Stomach smooth muscle (tissue), 2 donors: ENCODE measurements at regions not wholly inside any gene's neighbourhood (a gene's known extent, or its start where the extent isn't known, plus 50 kb on each side); places are given as distances from the start of the nearest gene placed in this dataset.
A peak's percentile ranks its signal among the peaks of the same experiment; 100 is the strongest.
"Not testable (repeated sequence)": the region's sequence is repeated elsewhere in the genome, so short reads cannot be mapped to it uniquely, and the experiment has no call there.

Source experiments
- H3K27ac ChIP-seq: one replicate; pipeline ENCODE4 v1.7.0; 2013; ENCODE audit warnings: mild to moderate bottlenecking, low read length, inconsistent platforms
- H3K27me3 ChIP-seq, 2 donors: one replicate each; pipeline ENCODE4 v1.7.0; 2013; ENCODE audit warnings: low read length in 2 of 2; ENCODE audit not compliant: insufficient read depth in 2 of 2, control insufficient read depth in 1 of 2
- H3K36me3 ChIP-seq, 2 donors: one replicate each; pipeline ENCODE4 v1.7.0; 2013; ENCODE audit warnings: low read length in 2 of 2; ENCODE audit not compliant: control insufficient read depth in 2 of 2, insufficient read depth in 2 of 2
- H3K4me1 ChIP-seq: one replicate; pipeline ENCODE4 v1.7.0; 2013; ENCODE audit warnings: low read length; ENCODE audit not compliant: control insufficient read depth, insufficient read depth
- H3K4me3 ChIP-seq, 2 donors: one replicate each; pipeline ENCODE4 v1.7.0; 2013; ENCODE audit warnings: low read length in 2 of 2
- H3K9ac ChIP-seq, 2 donors: one replicate each; pipeline ENCODE4 v1.7.0; 2013; ENCODE audit warnings: low read length in 2 of 2, mild to moderate bottlenecking in 1 of 2
- H3K9me3 ChIP-seq, 2 donors: one replicate each; pipeline ENCODE4 v1.7.0; 2013; ENCODE audit warnings: low read length in 2 of 2; ENCODE audit not compliant: control insufficient read depth in 2 of 2
- donor health status: healthy.
- donor health status: Pancreatic carcinoma.

DNA sequence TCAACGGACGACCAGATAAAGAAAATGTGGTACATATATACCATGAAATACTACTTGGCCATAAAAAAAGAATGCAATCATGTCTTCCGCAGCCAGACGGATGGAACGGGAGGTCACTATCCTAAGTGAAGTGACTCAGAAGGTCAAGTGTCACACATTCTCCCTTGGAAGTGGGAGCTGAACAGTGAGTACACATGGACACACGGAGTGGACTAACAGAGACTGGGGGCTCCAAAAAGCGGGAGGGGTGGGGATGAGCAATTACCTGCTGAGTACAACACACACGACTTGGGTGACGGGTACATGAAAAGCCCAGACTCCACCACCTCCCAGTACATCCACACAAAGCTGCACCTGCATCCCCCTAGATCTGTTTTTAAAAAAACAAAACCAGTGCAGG, 62.5 kb upstream of the TNK2 start:
- H3K4me3 ChIP-seq, H3K9ac ChIP-seq, H3K27ac ChIP-seq, H3K4me1 ChIP-seq, H3K27me3 ChIP-seq, H3K9me3 ChIP-seq: not testable (repeated sequence)
- peaks cover 16 to 32% of the 10 kb centered on the region in 2 donors for H3K36me3 ChIP-seq

DNA sequence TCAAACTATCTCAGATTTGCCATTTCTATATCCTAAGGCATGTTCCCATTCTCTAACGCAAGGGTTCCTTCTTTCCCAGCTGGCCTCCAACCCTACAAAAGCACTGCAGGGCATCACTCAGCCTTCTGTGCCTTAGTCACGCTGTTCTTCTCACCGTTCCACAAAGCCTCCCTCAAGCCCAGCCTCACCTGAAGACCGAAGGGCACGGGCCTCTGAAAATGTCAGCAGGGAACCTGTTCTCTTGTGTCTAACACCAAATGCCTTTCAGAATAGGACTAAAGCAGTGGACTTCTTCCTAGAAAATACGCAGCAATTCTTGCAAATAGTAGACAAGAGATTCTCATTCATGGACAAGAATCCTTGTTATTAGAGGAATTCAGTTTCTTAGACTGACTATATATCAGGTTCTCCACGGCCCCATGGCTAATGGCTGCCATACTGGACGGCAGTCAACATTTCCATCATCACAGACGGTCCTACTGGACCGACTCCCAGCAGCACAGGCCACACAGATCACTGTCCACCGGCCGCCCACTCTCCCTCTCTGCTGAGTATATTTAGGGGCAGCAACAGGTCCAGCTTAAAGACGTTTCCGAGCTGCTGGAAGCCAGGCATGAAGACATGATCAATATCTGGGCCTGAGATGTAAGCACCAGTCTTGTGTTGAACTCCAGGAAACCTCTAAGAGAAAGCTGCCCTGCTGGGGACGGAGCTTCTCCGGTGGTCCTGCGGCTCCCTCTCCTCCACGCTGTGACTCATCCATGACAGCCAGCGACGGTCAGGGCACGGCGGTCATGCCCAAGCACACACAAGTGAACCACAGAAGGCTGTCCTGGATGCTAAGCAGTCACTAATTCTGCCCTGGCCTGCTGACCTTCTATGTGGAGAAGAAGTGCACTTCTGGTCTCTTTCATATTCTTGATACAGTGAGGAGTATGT, 61.8 kb upstream of the TNK2 start:
- H3K36me3 ChIP-seq: peaks cover 20 to 33% of the 10 kb centered on the region in 2 donors

DNA sequence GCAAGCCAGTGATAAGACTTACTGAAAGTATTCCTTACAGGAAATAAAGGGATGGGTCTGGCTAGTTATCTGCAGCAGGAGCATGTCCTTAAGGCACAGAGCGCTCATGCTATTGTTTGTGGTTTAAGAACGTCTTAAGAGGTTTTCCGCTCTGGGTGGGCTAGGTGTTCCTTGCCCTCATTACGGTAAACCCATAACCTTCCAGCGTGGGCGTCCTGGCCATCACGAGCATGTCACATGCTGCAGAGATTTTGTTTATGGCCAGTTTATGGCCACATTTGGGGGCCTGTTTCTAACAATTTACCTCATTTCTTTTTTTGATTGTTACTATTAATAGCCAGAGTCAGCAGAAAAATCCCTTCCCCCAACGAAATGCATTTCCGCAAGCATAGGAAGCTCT, 61.0 kb upstream of the TNK2 start:
- H3K9ac ChIP-seq, H3K9me3 ChIP-seq, H3K4me3 ChIP-seq, H3K27me3 ChIP-seq, H3K27ac ChIP-seq, H3K4me1 ChIP-seq: not testable (repeated sequence)
- peaks cover 20 to 36% of the 10 kb centered on the region in 2 donors for H3K36me3 ChIP-seq

More for the DNA sequence above, 61.8 kb upstream of the TNK2 start:
- H3K27me3 ChIP-seq, H3K27ac ChIP-seq, H3K9ac ChIP-seq, H3K4me3 ChIP-seq, H3K9me3 ChIP-seq, H3K4me1 ChIP-seq: not testable (repeated sequence)

DNA sequence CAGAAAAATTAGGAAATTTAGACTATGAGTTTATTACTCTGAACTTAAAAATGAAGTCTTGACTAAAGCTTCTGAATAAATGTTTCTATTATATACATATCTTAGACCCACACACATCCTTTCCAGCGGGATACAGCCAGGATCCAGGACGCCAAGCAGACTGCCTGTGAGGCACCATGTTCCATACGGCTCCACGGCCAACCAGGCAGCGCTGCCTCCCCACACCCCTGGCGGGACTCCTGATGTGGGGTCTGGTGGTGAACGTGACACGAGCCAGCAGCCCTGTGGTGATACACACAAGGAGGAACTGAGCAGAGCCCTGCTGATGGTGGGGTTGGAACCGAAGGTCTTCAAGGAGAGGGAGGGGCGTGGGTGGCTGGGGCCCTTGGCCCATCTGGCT, 59.8 kb upstream of the TNK2 start:
- H3K27me3 ChIP-seq, H3K4me1 ChIP-seq, H3K27ac ChIP-seq, H3K9ac ChIP-seq, H3K9me3 ChIP-seq, H3K4me3 ChIP-seq: not testable (repeated sequence)
- peaks cover 20 to 32% of the 10 kb centered on the region in 2 donors for H3K36me3 ChIP-seq

DNA sequence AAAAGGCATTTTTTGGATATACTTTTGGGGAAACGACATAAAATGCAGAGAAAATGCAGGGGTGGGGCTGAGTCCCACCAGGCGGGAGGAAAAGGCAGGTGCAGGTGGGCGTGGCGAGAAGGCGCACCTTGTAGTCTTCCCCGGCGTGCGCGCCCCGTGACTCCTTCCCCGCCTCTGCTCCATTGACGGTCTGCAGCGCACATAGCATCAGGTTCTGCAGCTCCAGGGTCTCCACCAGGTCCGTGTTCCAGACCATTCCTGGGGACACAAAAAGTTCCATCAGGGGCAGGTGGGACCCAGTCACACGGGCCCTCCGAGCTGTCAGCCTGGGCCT, 59.0 kb upstream of the TNK2 start:
- not testable (repeated sequence) for H3K27ac ChIP-seq, H3K4me3 ChIP-seq, H3K9me3 ChIP-seq, H3K9ac ChIP-seq, H3K4me1 ChIP-seq, H3K27me3 ChIP-seq
- peaks cover 20 to 34% of the 10 kb centered on the region in 2 donors for H3K36me3 ChIP-seq

DNA sequence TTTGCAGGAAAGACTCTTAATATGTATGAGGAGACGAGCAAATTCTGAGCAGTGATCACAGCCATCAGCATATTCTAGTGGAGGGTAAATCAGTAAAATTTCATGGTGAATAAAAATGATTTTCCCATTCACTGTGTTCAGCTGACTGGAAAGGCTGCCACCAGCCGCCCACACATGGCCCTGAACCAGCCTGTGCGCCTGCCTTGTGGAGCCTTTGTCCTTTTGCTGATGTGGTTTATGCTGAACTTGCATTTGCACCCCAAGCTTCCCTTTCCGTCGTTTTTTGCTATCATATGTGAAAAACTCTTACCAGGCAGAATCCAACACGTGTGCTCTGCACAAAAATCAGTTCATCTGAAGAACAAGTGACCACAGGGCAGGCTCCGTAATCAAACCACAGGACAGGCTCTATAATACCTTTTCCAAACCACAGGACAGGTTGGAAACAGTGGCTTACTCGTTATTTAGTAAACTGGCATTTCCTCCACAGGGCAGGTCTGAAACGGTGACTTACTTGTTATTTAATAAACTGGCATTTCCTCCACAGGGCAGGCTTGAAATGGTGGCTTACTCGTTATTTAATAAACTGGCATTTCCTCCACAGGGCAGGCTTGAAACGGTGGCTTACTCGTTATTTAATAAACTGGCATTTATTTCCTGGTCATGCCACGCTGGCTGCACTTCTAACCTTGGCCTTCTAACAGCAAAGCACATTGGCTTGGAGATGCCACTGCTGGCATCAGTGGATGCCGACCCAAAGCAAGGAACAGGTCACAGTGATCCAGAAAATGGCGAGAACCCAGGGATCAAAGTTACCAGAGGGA, 58.4 kb upstream of the TNK2 start:
- not testable (repeated sequence) for H3K9ac ChIP-seq, H3K4me3 ChIP-seq, H3K9me3 ChIP-seq, H3K4me1 ChIP-seq, H3K27me3 ChIP-seq, H3K27ac ChIP-seq
- H3K36me3 ChIP-seq: peaks cover 20 to 35% of the 10 kb centered on the region in 2 donors

DNA sequence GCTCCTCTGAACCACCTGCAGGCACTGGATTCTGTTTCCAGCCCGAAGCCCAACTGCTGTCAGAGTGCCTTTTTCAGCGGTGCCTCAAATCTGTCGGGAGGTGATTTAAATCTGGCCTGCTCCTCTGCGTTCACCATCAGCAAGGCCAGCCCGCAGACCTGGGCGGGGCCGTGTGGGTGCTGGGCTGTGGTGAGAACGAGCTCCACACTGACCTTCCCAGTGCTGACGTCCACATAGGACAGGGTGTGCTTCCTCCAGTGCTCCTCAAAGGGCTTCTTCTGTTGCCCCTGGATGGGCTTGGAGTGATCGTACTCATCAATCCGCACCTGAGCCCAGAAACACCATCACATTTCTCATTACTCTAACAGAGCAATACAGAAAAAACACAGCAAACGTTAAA, 56.9 kb upstream of the TNK2 start:
- not testable (repeated sequence) for H3K4me1 ChIP-seq, H3K27me3 ChIP-seq, H3K27ac ChIP-seq, H3K9me3 ChIP-seq, H3K9ac ChIP-seq, H3K4me3 ChIP-seq
- H3K36me3 ChIP-seq: peaks cover 10 to 23% of the 10 kb centered on the region in 2 donors

DNA sequence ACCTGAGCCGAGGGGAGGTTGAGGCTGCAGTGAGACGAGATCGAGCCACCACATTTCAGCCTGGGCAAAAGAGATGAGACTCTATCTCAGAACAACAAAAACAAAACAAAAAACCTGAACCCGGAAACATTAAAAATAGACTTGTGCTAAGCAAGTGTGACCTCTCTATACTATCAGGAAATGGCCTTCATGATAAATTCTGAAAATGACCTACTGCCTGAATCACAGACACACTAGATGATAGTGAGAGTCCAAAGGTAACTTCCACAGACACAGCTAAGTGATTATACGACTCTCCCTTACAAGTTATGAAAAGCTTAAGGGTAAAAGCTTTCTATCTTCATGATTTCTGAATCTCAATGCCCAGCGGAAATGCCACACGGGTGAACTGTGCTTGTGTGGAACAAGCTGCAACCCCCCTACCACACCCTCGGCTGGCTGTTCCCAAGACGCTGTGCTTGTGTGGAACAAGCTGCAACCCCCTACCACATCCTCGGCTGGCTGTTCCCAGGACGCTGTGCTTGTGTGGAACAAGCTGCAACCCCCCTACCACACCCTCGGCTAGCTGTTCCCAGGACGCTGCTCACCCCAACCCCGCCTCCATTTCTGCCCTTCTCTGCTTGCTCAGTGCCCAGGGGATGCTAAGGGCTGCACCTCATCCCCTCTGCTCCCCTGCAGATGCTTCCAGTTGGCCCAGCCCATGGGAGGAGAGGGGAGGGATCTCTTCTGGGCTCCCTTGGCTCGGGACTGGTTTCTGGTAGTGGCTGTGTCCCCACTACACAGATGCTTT, 56.2 kb upstream of the TNK2 start:
- H3K4me1 ChIP-seq, H3K27ac ChIP-seq, H3K9me3 ChIP-seq, H3K4me3 ChIP-seq, H3K27me3 ChIP-seq, H3K9ac ChIP-seq: not testable (repeated sequence)
- peaks cover 5 to 17% of the 10 kb centered on the region in 2 donors for H3K36me3 ChIP-seq

DNA sequence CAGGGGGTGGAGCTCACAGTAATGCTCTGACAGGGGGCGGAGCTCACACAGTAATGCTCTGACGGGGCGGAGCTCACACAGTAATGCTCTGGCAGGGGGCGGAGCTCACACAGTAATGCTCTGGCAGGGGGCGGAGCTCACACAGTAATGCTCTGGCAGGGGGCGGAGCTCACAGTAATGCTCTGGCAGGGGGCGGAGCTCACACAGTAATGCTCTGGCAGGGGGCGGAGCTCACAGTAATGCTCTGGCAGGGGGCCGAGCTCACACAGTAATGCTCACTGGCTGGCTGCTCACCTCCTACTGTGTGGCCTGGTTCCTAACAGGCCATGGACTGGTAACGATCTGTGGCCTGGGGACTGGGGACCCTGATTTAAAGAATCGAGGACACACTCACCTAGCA, 53.9 kb upstream of the TNK2 start:
- H3K36me3 ChIP-seq: peaks cover 5 to 15% of the 10 kb centered on the region in 2 donors
- H3K9ac ChIP-seq, H3K4me1 ChIP-seq, H3K9me3 ChIP-seq, H3K27ac ChIP-seq, H3K27me3 ChIP-seq, H3K4me3 ChIP-seq: not testable (repeated sequence)

DNA sequence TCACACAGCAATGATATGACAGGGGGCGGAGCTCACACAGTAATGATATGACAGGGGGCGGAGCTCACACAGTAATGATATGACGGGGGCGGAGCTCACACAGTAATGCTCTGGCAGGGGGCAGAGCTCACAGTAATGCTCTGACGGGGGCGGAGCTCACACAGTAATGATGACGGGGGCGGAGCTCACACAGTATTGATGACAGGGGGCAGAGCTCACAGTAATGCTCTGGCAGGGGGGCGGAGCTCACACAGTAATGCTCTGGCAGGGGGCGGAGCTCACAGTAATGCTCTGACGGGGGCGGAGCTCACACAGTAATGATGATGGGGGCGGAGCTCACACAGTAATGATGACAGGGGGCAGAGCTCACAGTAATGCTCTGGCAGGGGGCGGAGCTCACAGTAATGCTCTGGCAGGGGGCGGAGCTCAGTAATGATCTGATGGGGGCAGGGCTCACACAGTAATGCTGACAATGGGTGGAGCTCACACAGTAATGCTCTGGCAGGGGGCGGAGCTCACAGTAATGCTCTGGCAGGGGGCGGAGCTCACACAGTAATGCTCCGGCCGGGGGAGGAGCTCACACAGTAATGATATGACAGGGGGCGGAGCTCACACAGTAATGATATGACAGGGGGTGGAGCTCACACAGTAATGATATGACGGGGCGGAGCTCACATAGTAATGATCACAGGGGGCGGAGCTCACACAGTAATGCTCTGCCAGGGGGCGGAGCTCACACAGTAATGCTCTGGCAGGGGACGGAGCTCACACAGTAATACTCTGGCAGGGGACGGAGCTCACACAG, 52.8 kb upstream of the TNK2 start:
- H3K4me3 ChIP-seq, H3K9ac ChIP-seq, H3K27me3 ChIP-seq, H3K4me1 ChIP-seq, H3K9me3 ChIP-seq: not testable (repeated sequence)
- peak overlapping the region; percentile 69 for H3K27ac ChIP-seq
- H3K36me3 ChIP-seq: peaks cover 5 to 13% of the 10 kb centered on the region in 2 donors
